ENCODE measurements at regions not wholly inside any gene's neighbourhood (a gene's known extent, or its start where the extent isn't known, plus 50 kb on each side); places are given as distances from the start of the nearest gene placed in this dataset.

- DNase-seq (ENCODE audit: low spot score, unreplicated experiment) = no peak
- Mint-ChIP-seq H3K4me1 (ENCODE audit: low read depth) (peaks cover 16% of the 10 kb centered on the region), H3K4me3 (ENCODE audit: low read depth) (no peak overlapping the region), H3K27me3 (no peaks in the 10 kb centered on the region), H3K36me3 (ENCODE audit: insufficient read depth) (no peaks in the 10 kb centered on the region), H3K27ac (no peak overlapping the region), H3K9me3 (ENCODE audit: low read depth) (no peaks in the 10 kb centered on the region)
- TF ChIP-seq CTCF (IDR thresholded peaks at IDR 0.05; ENCODE audit: unreplicated experiment) = no peak
Observed at GRCh38 chr1:81232420-81232819, 568.3 kb upstream of the ADGRL2 start.

- H3K36me3 Mint-ChIP-seq (ENCODE audit: insufficient read depth) = no peaks in the 10 kb centered on the region
- H3K27ac Mint-ChIP-seq = no peak overlapping the region
- no peak overlapping the region for H3K4me3 Mint-ChIP-seq (ENCODE audit: low read depth)
- no peaks in the 10 kb centered on the region for H3K9me3 Mint-ChIP-seq (ENCODE audit: low read depth)
- no peak for TF ChIP-seq CTCF (IDR thresholded peaks at IDR 0.05; ENCODE audit: unreplicated experiment)
- H3K4me1 Mint-ChIP-seq (ENCODE audit: low read depth) = peaks cover 12% of the 10 kb centered on the region
- no peaks in the 10 kb centered on the region for H3K27me3 Mint-ChIP-seq
- DNase-seq (ENCODE audit: low spot score, unreplicated experiment) = no peak
Observed at GRCh38 chr1:81231729-81232038, 569.0 kb upstream of the ADGRL2 start.

- Mint-ChIP-seq H3K4me1 (ENCODE audit: low read depth) (peaks cover 12% of the 10 kb centered on the region), H3K27me3 (no peaks in the 10 kb centered on the region), H3K36me3 (ENCODE audit: insufficient read depth) (no peaks in the 10 kb centered on the region), H3K4me3 (ENCODE audit: low read depth) (no peak overlapping the region), H3K9me3 (ENCODE audit: low read depth) (no peaks in the 10 kb centered on the region), H3K27ac (no peak overlapping the region)
- no peak for DNase-seq (ENCODE audit: low spot score, unreplicated experiment)
- TF ChIP-seq CTCF (IDR thresholded peaks at IDR 0.05; ENCODE audit: unreplicated experiment) = no peak
Observed at GRCh38 chr1:81230983-81231728, 569.6 kb upstream of the ADGRL2 start.

- Mint-ChIP-seq H3K36me3 (ENCODE audit: insufficient read depth) (no peaks in the 10 kb centered on the region), H3K4me3 (ENCODE audit: low read depth) (no peak overlapping the region), H3K9me3 (ENCODE audit: low read depth) (no peaks in the 10 kb centered on the region), H3K27me3 (no peaks in the 10 kb centered on the region), H3K27ac (no peak overlapping the region), H3K4me1 (ENCODE audit: low read depth) (peaks cover 17% of the 10 kb centered on the region)
- no peak for DNase-seq (ENCODE audit: low spot score, unreplicated experiment)
- no peak for TF ChIP-seq CTCF (IDR thresholded peaks at IDR 0.05; ENCODE audit: unreplicated experiment)
Observed at GRCh38 chr1:81228926-81229325, 571.8 kb upstream of the ADGRL2 start.

- Mint-ChIP-seq H3K27me3 (no peaks in the 10 kb centered on the region), H3K4me3 (ENCODE audit: low read depth) (no peak overlapping the region), H3K4me1 (ENCODE audit: low read depth) (peaks cover 8% of the 10 kb centered on the region), H3K36me3 (ENCODE audit: insufficient read depth) (no peaks in the 10 kb centered on the region), H3K27ac (no peak overlapping the region), H3K9me3 (ENCODE audit: low read depth) (no peaks in the 10 kb centered on the region)
- no peak for TF ChIP-seq CTCF (IDR thresholded peaks at IDR 0.05; ENCODE audit: unreplicated experiment)
- DNase-seq (ENCODE audit: low spot score, unreplicated experiment) = no peak
Observed at GRCh38 chr1:81226603-81226928, 574.2 kb upstream of the ADGRL2 start.
